ENCODE measurements at regions not wholly inside any gene's neighbourhood (a gene's known extent, or its start where the extent isn't known, plus 50 kb on each side); places are given as distances from the start of the nearest gene placed in this dataset.

GRCh38 chr13:104872153-104872552, 1663.3 kb downstream of the EFNB2 start:
- no peak for ATAC-seq
- TF ChIP-seq CTCF (IDR thresholded peaks at IDR 0.05), result no peak
- no peaks in the 10 kb centered on the region for H3K4me1 ChIP-seq (ENCODE audit: low read depth)
- no peaks in the 10 kb centered on the region for H3K36me3 ChIP-seq (ENCODE audit: low read depth)
- intact Hi-C loops (cut with DNase I, micrococcal nuclease), result no loop called here
- DNase-seq, result no peak
- no peaks in the 10 kb centered on the region for H3K9me3 ChIP-seq
- no peak overlapping the region for H3K4me3 ChIP-seq

- Histone ChIP-seq H3K36me3 (ENCODE audit: low read depth) (no peaks in the 10 kb centered on the region), H3K4me3 (no peak overlapping the region), H3K4me1 (ENCODE audit: low read depth) (no peaks in the 10 kb centered on the region), H3K9me3 (no peaks in the 10 kb centered on the region)
- DNase-seq (no peak), ATAC-seq (no peak)
- intact Hi-C loops (cut with DNase I, micrococcal nuclease), result no loop called here
- TF ChIP-seq CTCF (IDR thresholded peaks at IDR 0.05), result no peak
Observed at GRCh38 chr13:104871456-104871855, 1664.0 kb downstream of the EFNB2 start.

GRCh38 chr13:104869501-104869900, 1666.0 kb downstream of the EFNB2 start:
- TF ChIP-seq CTCF (IDR thresholded peaks at IDR 0.05), result no peak
- no peaks in the 10 kb centered on the region for H3K9me3 ChIP-seq
- intact Hi-C loops (cut with DNase I, micrococcal nuclease), result no loop called here
- no peak for DNase-seq
- no peak overlapping the region for H3K4me3 ChIP-seq
- no peaks in the 10 kb centered on the region for H3K36me3 ChIP-seq (ENCODE audit: low read depth)
- ATAC-seq, result no peak
- H3K4me1 ChIP-seq (ENCODE audit: low read depth), result no peaks in the 10 kb centered on the region

GRCh38 chr13:104868806-104869205, 1666.7 kb downstream of the EFNB2 start:
- Histone ChIP-seq H3K9me3 (no peaks in the 10 kb centered on the region), H3K36me3 (ENCODE audit: low read depth) (no peaks in the 10 kb centered on the region), H3K4me1 (ENCODE audit: low read depth) (no peaks in the 10 kb centered on the region), H3K4me3 (no peak overlapping the region)
- TF ChIP-seq CTCF (IDR thresholded peaks at IDR 0.05), result no peak
- no peak for DNase-seq
- intact Hi-C loops (cut with DNase I, micrococcal nuclease), result no loop called here
- ATAC-seq, result no peak

GRCh38 chr13:104855581-104855980, 1679.9 kb downstream of the EFNB2 start:
- Histone ChIP-seq H3K9me3 (no peaks in the 10 kb centered on the region), H3K4me3 (no peak overlapping the region), H3K36me3 (ENCODE audit: low read depth) (no peaks in the 10 kb centered on the region), H3K4me1 (ENCODE audit: low read depth) (no peaks in the 10 kb centered on the region)
- intact Hi-C loops (cut with DNase I, micrococcal nuclease), result no loop called here
- ATAC-seq, result no peak
- no peak for TF ChIP-seq CTCF (IDR thresholded peaks at IDR 0.05)
- no peak for DNase-seq

- H3K36me3 ChIP-seq (ENCODE audit: low read depth), result no peaks in the 10 kb centered on the region
- TF ChIP-seq CTCF (IDR thresholded peaks at IDR 0.05), result no peak
- intact Hi-C loops (cut with DNase I, micrococcal nuclease), result loop anchor here in 1 of 2 donors (5.0 kb wide), 1 partner anchor 547 kb away; no protein-coding TSS in a partner anchor
- H3K4me1 ChIP-seq (ENCODE audit: low read depth), result no peaks in the 10 kb centered on the region
- DNase-seq (no peak), ATAC-seq (no peak)
- no peak overlapping the region for H3K4me3 ChIP-seq
- no peaks in the 10 kb centered on the region for H3K9me3 ChIP-seq
Observed at GRCh38 chr13:104854698-104855097, 1680.8 kb downstream of the EFNB2 start.
